Caco-2 (cell line): ENCODE measurements at regions not wholly inside any gene's neighbourhood (a gene's known extent, or its start where the extent isn't known, plus 50 kb on each side); places are given as distances from the start of the nearest gene placed in this dataset.

Experiments
- BruUV-seq: library from RNA; stranded (reverse); fragments of 400-500 nt; replicated peaks from 2 replicates; lab custom pipeline; 2021; lab: Mats Ljungman, UMichigan
- CTCF ChIA-PET: fragments of 300-600 bp; sonication (Branson Sonifier 250); formaldehyde crosslinking; loops from one replicate; lab custom pipeline; 2022; ENCODE audit warnings: antibody characterized with exemption; lab: Charles Lee
- POLR2A ChIA-PET: fragments of 300-600 bp; sonication (Branson Sonifier 250); formaldehyde crosslinking; loops from one replicate; lab custom pipeline; 2022; ENCODE audit warnings: antibody characterized with exemption; lab: Charles Lee
- DNase-seq, 2 experiments: peaks; one replicate each; pipeline versions ENCODE4 v3.0.0 to v3.0.0-alpha.2; 2020 to 2022
- H3K27me3 ChIP-seq: replicated peaks from 2 replicates; pipeline ENCODE4 v1.6.0; 2011; ENCODE audit warnings: low read length; ENCODE audit not compliant: control insufficient read depth, insufficient read depth
- H3K36me3 ChIP-seq: 2 replicates; pipeline ENCODE4 v1.5.1; 2011; ENCODE audit warnings: low read length; ENCODE audit not compliant: control insufficient read depth, insufficient read depth
- H3K4me1 ChIP-seq: fragments of 250-450 bp; sonication (Bioruptor Pico); 2 replicates; pipeline ENCODE4 v1.5.1; 2020; ENCODE audit warnings: mild to moderate bottlenecking
- H3K4me3 ChIP-seq: 2 replicates; pipeline ENCODE4 v1.5.1; 2011; ENCODE audit warnings: low read depth, mild to moderate bottlenecking, control low read depth, low read length
- H3K9me3 ChIP-seq: fragments of 250-450 bp; sonication (Bioruptor Pico); 2 replicates; pipeline ENCODE4 v1.5.1; 2020; ENCODE audit warnings: mild to moderate bottlenecking, moderate library complexity
- H3K27ac Mint-ChIP-seq: one replicate; pipeline ENCODE4 v1.8.0; 2022; ENCODE audit warnings: mixed read lengths; ENCODE audit not compliant: unreplicated experiment
- H3K27me3 Mint-ChIP-seq: one replicate; pipeline ENCODE4 v1.8.0; 2022; ENCODE audit warnings: mixed read lengths; ENCODE audit not compliant: insufficient read depth, unreplicated experiment
- H3K36me3 Mint-ChIP-seq: one replicate; pipeline ENCODE4 v1.8.0; 2022; ENCODE audit warnings: mild to moderate bottlenecking, mixed read lengths; ENCODE audit not compliant: insufficient read depth, unreplicated experiment
- H3K4me1 Mint-ChIP-seq: one replicate; pipeline ENCODE4 v1.8.0; 2022; ENCODE audit warnings: low read depth, mixed read lengths; ENCODE audit not compliant: unreplicated experiment
- H3K4me3 Mint-ChIP-seq: one replicate; pipeline ENCODE4 v1.8.0; 2022; ENCODE audit warnings: mild to moderate bottlenecking, moderate library complexity, mixed read lengths; ENCODE audit not compliant: unreplicated experiment
- H3K9me3 Mint-ChIP-seq: one replicate; pipeline ENCODE4 v1.8.0; 2022; ENCODE audit warnings: mixed read lengths; ENCODE audit not compliant: unreplicated experiment
- CTCF ChIP-seq, 2 experiments: fragments of 200-600 bp in 1 of 2; IDR thresholded peaks; 1 replicate in 1 of 2; 2 replicates in 1 of 2; pipeline versions ENCODE4 v1.5.1 to v1.8.0; 2011 to 2022; ENCODE audit warnings: antibody characterized with exemption in 1 of 2, control low read depth in 1 of 2, inconsistent platforms in 1 of 2, low read depth in 1 of 2, low read length in 1 of 2, mild to moderate bottlenecking in 1 of 2, moderate library complexity in 1 of 2; ENCODE audit not compliant: insufficient read depth in 1 of 2, severe bottlenecking in 1 of 2, unreplicated experiment in 1 of 2
- intact Hi-C: fragments of 100-400 bp; cut with micrococcal nuclease; formaldehyde crosslinking; loops from one replicate; pipeline ENCODE4 v1.10.0; 2022; ENCODE audit not compliant: unreplicated experiment

GRCh38 chrX:128581615-128582014, 529.4 kb upstream of the ACTRT1 start:
- TF ChIP-seq CTCF (IDR thresholded peaks at IDR 0.05; ENCODE audit: insufficient read depth in 1 of 2, low read depth in 1 of 2, low read length in 1 of 2, severe bottlenecking in 1 of 2, unreplicated experiment in 1 of 2): no peak
- no peak overlapping the region for H3K4me3 Mint-ChIP-seq
- H3K27ac Mint-ChIP-seq: no peak overlapping the region
- POLR2A ChIA-PET: no interaction called here
- no peaks in the 10 kb centered on the region for H3K27me3 Mint-ChIP-seq
- Histone ChIP-seq H3K9me3 (no peaks in the 10 kb centered on the region), H3K4me1 (no peaks in the 10 kb centered on the region), H3K27me3 (no peaks in the 10 kb centered on the region), H3K4me3 (no peak overlapping the region), H3K36me3 (no peaks in the 10 kb centered on the region)
- intact Hi-C loops: no loop called here
- CTCF ChIA-PET: no interaction called here
- no peak for DNase-seq
- no peaks in the 10 kb centered on the region for H3K9me3 Mint-ChIP-seq
- no TSS peak for BruUV-seq
- H3K36me3 Mint-ChIP-seq: no peaks in the 10 kb centered on the region
- H3K4me1 Mint-ChIP-seq: no peaks in the 10 kb centered on the region

DNA sequence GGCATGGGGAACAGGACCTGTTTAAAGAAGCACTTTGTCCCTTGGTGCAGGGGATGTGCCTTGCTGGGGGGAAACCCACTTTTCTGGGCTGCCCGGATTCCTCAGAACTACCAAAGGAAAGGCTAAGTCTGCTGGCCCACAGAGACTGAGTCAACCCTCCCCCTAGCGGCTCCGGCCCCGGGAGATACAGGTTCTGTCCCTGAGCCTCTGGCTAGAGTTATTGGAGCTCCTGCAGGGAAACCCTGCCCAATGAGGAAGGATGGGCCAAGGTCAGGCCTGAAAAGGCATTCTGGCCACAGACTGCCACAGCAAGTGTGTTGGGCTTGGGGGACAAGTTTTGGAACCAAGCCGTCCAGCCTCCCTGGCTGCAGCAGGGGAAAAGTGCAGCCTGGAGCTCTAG, 490.9 kb upstream of the ACTRT1 start:
- no peaks in the 10 kb centered on the region for H3K36me3 ChIP-seq
- H3K27me3 Mint-ChIP-seq: no peaks in the 10 kb centered on the region
- TF ChIP-seq CTCF (IDR thresholded peaks at IDR 0.05; ENCODE audit: insufficient read depth in 1 of 2, low read depth in 1 of 2, low read length in 1 of 2, severe bottlenecking in 1 of 2, unreplicated experiment in 1 of 2): no peak
- ChIA-PET CTCF (no interaction called here), POLR2A (no interaction called here)
- H3K4me3 Mint-ChIP-seq: no peak overlapping the region
- no peaks in the 10 kb centered on the region for H3K4me1 Mint-ChIP-seq
- no peak overlapping the region for H3K4me3 ChIP-seq
- DNase-seq: no peak
- no peaks in the 10 kb centered on the region for H3K36me3 Mint-ChIP-seq
- H3K9me3 Mint-ChIP-seq: no peaks in the 10 kb centered on the region
- H3K27me3 ChIP-seq: no peaks in the 10 kb centered on the region
- intact Hi-C loops: no loop called here
- H3K4me1 ChIP-seq: no peaks in the 10 kb centered on the region
- BruUV-seq: no TSS peak
- no peak overlapping the region for H3K27ac Mint-ChIP-seq
- H3K9me3 ChIP-seq: no peaks in the 10 kb centered on the region

GRCh38 chrX:128518508-128518907, 466.3 kb upstream of the ACTRT1 start:
- H3K36me3 ChIP-seq: no peaks in the 10 kb centered on the region
- H3K9me3 Mint-ChIP-seq: no peaks in the 10 kb centered on the region
- H3K4me3 ChIP-seq: no peak overlapping the region
- peaks cover 3% of the 10 kb centered on the region for H3K27me3 Mint-ChIP-seq
- H3K36me3 Mint-ChIP-seq: no peaks in the 10 kb centered on the region
- POLR2A ChIA-PET: no interaction called here
- no peaks in the 10 kb centered on the region for H3K4me1 ChIP-seq
- no peaks in the 10 kb centered on the region for H3K4me1 Mint-ChIP-seq
- H3K27me3 ChIP-seq: no peaks in the 10 kb centered on the region
- BruUV-seq: no TSS peak
- peak in 1 of 2 experiments; percentile 3 for DNase-seq
- no peak overlapping the region for H3K27ac Mint-ChIP-seq
- intact Hi-C loops: loop anchor here (1.0 kb wide), 1 partner anchor 267 kb away; no protein-coding TSS in a partner anchor
- no peak overlapping the region for H3K4me3 Mint-ChIP-seq
- H3K9me3 ChIP-seq: no peaks in the 10 kb centered on the region
- peak; percentile 26 to 30 for TF ChIP-seq CTCF (IDR thresholded peaks at IDR 0.05; ENCODE audit: insufficient read depth in 1 of 2, low read depth in 1 of 2, low read length in 1 of 2, severe bottlenecking in 1 of 2, unreplicated experiment in 1 of 2)
- CTCF ChIA-PET: no interaction called here
